ENCODE measurements at regions not wholly inside any gene's neighbourhood (a gene's known extent, or its start where the extent isn't known, plus 50 kb on each side); places are given as distances from the start of the nearest gene placed in this dataset.

DNA sequence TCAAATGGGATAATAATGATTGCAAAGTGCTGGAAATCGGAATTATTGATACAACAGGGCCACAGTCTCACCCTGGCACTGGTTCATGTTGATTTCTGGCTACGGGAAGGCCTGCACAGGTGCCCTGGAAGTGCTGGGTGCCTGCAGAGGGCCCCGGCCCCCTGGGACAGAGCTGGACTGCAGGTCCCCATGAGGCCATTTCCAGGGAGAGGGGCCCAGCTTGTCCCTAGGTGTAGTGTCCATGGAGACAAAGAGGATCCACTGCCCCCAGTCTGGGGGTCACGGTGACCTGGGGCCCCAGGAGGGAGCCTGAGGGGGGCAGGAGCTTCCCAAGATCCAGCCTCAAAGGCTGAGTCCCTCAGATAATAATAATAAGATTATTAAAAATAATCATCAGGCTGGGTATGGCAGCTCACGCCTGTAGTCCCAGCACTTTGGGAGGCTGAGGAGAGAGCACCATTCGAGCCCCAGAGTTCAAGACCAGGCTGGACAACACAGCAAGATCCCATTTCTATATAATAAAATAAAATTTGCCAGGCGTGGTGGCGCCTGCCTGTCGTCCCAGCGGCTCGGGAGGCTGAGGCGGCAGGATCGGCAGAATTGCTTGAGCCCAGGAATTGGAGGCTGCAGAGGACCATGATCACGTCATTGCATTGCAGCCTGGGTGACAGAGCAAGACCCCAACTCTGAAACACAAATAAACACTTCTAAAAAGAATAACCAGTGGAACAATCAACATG is 98.1 kb downstream of the MICALL2 start:
- DNase-seq, result no peak

DNA sequence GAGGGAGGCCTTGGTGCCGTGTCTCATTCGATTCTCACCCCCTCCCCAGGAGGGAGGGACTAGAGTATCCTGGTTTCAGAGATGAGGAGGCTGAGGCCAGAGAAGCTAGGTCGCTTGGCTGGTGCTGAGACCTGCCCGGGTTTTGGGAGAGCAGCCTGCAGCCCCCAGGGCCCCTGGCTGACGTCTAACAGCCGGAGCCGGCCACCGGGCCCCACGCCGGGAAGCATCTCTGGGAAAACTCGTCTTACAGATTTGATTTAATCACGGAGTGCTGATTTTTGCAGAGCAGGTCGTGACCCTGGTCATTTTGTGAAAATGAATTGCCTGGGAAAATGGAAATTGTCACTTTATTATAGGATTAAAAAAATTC is 97.5 kb downstream of the MICALL2 start:
- DNase-seq, result no peak

DNA sequence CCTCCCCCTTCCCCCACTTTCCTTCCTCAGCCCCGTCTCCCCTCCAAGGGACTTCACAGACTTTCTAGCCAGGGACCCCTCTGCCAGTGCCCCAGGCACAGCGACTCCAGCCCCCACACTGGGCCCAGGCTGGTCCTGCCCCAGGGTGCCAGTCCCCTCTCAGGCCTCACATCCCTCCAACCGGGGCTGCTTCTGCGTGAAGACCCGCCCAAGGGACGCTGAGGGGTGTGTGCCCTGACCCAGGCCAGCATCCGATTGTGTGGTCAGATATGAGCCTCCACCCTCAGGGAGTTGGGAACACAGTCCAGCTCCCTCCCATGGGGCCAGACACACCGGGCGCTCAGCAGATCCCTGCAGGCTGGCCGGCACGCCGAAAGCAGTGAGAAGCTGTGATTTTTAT is 97.0 kb downstream of the MICALL2 start:
- DNase-seq, result no peak

DNA sequence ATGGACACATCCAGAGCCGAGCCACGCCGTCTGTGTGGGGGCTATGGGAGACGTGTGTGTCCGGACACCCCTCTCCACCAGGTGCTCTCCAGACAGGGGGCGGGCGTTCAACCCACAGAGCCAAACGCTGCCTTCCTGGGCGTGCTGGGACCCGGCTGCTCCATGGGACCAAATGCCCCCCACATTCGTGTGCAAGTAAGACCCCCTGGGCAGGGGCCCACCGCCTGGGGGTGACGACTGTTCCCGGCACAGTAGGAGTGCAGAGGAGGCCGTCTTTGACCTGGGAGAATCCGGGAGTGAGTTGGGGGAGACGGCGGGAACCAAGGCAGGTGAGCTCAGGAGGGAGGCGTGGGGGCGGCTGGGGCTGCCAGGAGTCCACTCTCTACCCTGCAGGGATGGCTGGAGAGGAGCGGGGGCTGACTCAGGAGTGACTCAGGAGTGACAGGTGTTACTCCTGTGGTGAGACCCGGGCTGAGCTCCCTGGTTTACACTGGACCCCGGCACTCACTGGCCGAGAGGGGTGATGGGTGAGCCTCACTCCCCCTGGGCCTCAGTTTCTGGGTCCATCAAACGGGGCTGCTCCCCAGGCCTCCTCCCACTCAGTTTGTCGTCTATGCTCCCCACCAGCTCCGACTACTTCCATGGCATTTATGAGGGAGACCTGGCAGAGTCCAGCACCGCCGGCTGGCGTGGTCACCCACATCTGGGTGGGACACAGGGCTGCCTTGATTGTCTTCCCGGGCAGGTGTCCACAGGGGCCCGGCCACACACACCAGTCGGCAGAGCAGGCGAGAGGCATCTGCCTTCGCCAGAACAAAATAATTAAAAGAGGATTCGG is 95.0 kb downstream of the MICALL2 start:
- DNase-seq, result no peak

DNA sequence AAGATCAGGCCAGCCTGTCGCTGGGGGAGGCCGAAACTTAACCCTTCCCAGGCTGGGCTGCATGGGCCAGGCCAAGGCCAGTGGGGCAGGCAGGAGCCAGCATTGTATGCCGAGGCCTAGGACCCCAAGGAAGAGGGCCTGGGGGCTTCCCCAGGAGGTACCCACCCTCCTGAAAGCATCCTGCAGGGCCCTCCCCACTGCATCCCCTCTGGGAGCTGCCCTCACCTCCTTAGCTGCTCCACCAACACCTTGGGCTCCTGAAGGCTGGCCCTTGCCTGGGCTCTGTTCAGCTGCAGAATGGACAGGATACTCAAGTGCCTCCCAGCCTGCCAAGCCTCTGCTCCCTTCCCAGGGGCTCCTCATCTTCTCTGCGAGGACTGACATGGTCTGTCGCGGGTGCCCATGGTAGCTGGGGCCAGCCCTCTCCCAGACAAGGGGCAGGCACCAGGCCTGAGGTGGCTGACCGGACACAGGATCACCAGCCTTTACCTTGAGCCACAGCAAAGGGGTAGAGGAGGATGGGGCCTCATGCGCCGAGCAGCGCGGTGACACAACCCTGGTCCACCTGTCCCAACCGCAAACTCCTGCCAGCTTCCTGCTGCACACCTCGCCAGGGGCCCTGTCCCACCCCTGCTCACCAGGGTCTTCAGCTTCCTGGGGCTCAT is 94.2 kb downstream of the MICALL2 start:
- DNase-seq, result no peak

DNA sequence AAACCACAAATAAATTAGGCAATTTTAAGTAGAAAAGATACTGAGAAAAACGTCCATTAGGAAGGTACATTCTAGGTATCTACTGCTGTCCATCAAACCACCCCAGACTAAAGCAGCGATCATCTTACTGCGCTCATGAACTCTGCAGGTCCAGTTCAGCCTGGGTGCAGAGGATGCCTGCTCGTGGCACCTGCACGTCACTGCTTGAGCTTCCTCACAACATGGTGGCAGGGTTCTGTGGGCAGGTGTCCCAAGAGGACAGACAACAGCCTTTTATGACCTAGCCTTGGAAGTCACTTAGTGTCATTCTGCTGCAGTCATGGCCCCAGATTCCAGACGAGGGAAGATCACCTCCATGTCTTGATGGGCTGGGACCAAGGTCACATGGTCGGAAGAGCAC is 93.4 kb downstream of the MICALL2 start:
- DNase-seq, result no peak

DNA sequence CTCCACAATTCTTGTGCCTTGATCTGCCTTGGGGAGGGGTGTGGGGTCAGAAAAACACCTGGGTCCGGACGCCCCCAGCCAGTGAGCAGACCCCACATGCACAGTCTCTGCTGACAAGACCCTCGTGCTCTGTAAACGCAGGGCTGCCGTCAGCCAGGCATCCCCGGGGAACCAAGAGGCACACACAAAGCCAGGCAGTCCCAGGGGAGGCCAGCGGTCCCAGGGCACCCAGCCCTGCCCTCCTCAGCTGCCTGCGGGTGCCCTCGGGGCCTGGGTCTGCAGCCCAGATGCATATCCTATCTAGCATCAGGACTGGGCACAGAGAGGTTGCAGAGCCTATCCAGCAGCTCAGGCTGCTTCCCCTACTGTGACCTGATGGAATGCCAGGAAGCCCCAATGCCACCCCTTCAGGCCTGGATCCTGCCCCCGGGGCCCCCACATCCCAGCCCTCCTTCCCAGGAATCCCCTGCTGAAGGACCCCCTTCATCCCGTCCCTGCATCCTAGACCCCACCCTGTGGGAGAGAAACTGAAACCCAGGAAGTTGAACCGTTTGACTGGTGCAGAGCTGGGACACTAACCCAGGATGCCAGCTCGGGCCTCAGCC is 92.4 kb downstream of the MICALL2 start:
- DNase-seq, result no peak

DNA sequence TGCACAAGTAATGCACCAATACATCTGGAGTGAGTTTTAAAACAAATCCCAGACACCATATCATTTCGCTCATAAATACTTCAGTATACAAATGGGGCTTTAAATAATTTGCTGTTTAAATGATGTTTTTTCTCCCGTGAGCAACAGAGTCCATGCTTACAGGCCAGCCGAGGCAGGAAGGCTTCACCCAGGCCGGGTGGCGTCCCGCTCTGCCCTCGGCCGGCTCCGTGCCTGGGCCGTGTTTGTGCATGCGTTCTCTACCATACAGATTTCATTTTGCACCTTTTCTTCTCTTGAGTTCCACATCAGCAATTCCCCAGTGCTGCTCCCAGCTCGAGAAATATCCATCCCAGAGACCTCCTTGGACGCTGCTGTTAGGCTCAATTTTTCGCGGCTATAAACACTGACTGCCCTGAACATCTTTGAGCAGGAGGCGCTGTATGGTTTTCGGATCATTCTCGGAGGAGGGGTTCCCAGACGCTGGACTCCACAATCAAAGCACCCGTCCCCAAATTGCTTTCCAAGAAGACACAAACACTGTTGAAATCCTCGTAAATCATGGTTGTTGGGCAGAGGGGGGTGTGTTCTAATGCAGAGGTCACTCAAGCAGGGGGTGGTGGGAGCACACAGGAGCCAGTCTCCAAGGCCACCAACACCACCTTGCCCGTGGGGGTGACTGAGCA is 91.6 kb downstream of the MICALL2 start:
- no peak for DNase-seq

DNA sequence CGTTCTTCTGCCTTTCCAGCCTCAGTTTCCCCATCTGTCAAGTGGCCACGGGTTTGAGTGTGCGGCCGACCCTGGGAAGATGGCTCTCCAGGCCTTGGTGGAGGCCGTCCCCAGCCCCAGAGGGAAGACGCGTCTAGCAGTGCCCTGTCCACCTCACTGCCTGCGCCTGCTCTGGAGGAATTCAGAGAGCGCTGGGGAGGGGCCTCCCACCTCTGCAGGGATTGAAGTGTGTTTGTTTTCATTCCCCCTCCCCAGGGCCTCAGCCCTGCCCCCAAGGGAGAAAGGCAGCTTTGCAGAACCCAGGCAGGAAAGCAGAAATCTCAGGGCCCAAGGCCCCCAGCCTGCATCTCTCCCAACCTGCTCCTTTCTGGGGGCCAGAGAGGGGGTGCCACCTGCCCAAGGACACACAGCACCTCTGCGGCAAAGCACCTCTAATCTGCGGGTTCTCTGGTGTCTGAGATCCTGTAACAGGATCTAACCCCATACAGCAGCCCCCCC is 91.0 kb downstream of the MICALL2 start:
- DNase-seq, result no peak

DNA sequence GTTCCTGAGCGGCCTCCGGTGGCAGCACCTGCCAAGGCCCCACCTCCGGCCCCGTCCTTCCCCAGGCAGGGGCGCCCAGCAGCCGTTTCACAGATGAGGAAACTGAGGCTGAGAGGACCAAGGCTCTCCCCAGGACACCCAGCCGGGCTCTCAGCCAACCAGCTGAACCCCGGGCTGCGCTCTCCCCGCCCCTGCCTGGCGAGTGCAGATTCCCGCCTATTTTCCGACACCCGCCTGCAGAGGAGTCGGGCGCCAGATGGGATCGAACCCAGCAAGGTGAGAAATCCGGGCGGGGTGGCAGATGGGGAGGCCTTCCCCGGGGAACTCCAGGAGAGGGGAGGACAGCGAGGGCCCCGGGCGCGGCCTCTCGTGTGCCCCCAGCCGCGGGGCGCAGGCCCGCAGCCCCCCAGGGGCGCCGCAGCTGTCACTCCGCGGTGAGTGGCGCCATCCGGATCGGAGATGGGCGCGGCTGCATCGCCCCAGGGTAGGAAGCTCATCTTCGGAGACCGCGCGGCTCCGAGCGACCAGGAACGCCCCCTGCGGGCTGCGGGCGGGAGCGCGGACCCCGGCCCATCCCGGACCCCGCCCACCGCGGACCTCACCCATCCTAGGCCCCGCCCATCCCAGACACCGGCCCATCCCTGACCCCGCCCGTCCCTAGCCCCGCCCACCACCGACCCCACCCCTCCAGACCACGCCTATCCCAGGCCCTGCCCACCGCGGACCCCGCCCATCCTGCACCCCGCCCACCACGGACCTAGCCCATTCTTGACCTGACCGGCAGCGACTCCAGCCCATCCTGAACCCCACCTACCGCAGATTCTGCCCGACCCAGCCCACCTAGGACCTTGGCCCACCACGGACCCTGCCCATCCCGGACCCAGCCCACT is 90.3 kb downstream of the MICALL2 start:
- DNase-seq, result peak; percentile 81

DNA sequence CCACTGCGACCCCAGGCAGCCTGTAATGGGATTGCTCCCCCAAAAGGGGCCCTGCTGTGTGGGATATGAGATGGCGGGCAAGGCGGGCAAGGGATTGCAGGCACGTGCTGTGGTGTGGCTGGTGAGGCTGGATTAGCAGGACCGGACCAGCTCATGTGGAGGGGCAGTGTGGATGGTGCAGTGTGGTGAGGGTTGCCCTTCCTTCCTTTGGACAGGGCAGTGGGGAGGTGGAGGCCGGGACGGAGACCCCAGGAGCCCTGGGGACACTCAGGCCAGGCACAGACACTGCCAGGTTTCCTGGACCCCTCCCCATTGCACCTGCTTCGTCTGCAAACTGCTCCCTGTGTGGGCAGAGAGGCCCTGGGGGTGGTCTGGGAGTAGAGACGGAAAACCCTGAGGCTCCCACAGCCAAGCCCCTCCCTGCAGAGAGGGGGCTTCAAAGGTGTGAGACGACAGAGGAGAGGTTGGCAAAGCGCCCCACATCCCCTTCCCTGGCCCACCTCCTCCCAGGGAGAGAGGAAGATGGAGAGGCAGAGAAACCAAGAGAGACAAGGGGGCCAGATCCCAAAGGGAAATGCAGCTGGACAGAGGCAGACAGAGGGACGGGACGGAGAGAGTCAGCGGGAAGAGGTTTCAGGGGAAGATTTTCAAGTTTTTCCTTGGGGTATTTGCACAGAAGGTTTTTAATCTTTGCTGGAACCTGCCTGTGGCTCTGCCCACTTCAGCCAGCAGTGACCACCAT is 89.2 kb downstream of the MICALL2 start:
- no peak for DNase-seq

DNA sequence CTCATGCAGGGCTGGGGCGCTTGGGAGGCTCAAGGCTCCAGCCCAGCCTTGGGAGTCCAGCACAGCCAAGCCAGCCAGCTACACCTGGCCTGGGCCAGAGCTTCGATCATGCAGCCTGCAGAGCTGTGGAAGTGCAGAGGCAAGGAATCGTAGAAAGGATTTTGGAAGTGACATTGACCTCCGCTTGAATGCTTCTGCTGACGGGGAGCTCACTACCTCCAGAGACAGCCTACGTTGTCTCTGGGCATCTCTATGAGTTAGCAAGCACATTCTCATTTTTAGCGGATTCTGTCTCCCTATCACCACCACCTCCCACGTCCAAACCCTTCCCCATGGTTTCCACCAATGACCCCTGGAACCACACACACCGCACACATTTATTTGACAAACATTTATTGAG is 88.5 kb downstream of the MICALL2 start:
- DNase-seq, result no peak

DNA sequence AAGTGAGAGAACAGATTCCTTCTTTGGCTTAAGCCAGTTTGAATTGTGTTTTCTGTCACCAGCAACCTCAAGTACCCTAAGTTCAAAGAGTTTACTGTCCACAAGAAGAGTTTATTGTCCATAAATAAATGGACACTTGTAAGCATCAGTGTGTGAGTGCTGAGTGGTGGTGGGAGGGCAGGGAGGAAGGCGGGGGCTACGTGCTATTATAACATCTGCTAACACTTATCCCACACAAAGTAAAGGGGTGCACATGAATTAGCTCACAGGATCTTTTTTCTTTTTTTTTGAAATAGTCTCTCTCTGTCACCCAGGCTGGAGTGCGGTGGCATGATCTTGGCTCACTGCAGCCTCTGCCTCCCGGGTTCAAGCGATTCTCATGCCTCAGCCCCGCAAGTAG is 87.2 kb downstream of the MICALL2 start:
- DNase-seq, result no peak

DNA sequence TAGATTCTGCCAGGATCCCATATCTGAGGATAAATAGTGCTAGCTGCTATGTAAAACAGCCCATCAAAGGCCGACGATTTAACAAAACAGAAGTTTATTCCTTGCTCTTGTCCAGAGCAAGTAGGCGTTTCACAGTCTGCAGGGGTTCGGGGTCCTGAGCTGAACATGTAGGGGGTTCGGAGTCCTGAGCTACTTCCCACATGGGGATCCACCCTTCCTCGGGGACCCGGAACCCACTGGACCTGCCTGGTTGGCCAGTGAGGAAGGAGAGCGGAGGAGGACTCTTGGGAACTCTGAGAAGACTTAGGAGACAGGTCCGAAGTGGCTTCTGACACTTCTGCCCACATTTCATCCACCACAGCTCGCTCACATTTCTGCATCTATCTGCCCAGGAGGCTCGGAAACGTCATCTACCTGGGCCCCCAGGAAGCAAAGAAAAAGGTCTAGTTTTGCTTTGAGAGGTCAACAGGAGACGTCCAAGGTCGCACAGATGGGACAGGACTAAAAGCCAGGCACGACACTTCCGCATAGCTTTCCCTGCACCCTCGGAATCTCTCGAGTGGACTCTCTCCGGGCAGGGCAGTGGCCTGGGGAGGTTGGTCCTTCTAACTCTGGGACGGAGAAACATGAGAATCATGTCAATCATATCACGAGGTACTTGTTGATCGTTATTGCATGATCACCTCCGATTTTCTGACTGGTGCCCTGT is 86.4 kb downstream of the MICALL2 start:
- no peak for DNase-seq

DNA sequence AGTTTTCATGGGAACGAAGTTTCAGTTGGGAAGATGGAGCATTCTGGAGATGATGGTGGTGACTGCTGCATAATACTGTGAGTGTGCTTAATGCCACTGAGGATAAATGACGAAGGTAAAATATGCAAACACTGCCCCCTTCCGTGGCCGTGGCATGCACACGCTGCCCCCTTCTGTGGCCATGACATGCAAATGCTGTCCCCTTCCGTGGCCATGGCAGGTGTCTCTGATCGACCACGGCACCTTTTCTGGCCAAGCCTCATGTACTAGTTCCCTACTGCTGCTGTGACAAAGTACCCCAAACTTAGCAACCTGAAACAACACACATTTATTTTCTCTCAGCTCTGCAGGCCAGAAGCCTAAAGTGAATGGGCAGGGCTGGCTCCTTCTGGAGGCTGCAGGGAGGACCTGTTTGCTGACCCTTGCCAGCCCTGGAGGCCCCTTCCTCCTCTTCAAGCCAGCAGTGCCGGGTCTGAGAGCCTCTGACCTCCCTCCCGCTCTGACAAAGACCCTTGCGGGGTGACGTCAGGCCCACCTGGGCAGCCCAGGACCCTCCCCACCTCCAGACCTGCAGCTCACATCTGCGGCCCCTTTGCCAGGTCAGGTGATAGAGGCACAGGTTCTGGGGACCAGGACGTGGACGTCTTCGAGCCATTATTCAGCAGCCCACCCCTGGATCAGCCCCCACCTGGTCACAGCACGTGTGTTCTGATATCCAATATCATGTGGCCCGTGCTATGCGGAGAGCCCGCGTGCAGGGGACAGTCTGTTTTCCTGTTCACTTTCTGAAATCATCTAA is 82.0 kb downstream of the MICALL2 start:
- DNase-seq, result peak; percentile 24

DNA sequence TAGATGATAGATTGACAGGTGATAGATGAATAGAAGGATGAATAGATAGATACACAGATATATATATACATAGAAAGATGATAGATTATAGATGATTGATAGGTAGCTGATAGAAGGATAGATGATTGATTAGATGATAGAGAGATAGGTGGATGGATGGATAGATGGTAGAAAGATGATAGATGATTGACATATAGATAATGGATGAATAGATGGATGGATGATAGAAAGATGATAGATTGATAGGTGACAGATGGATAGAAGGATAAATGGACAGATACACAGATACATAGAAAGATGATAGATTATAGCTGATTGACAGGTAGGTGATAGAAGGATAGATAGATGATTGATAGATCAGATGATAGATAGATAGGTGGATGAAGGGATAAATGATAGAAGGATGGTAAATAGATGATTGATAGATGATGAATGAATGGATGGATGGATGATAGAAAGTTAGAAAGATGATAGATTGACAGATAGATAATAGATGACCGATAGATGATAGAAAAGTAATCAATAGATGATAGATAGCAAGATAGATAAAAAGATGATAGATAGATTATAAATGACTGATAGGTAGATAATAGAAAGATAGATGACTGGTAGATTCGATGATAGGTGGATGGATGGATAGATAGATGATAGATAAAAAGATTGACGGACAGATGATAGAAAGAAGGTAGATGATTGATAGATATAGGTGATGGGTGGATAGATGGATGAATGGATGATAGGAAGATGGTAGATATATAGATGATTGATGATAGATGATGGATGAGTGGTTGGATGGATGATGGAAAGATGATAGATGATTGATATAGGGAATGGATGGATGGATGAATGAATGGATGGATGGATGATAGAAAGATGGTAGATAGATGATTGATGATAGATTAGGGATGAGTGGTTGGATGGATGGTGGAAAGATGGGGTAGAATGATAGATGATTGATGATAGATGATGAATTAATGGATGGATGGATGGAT is 80.4 kb downstream of the MICALL2 start:
- no peak for DNase-seq

DNA sequence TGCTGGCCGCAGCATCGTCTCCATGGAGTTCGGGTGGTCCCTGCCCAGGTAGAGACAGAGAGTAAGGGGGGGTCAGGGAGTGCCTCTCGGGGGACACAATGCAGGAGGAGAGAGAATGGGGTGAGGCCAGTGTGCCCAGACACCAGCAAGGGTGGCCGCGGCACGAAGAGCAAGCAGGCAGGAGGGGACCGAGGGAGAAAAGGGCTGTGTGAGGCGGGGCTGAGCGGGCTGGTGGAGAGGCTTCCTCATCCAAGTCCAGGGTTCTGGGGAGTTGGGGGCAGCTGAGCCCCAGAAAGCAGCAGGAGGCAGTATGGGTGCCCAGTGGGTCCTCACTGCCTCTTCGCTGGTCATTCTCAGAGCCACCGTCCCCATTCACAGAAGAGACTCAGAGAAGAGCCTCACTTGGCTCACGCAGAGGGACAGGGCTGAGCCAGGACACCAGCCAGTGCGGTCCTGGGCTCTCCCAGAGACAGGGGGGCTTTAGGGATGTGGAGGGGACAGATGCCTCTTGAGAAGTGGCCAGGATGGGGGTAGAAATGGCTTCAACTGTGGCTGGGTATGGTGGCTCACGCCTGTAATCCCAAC is 78.9 kb downstream of the MICALL2 start:
- DNase-seq, result no peak
